ENCODE measurements at regions not wholly inside any gene's neighbourhood (a gene's known extent, or its start where the extent isn't known, plus 50 kb on each side); places are given as distances from the start of the nearest gene placed in this dataset.

GRCh38 chr5:120304663-120305062, 159.4 kb upstream of the PRR16 start:
- no peaks in the 10 kb centered on the region for H4K20me1 ChIP-seq (ENCODE audit: control insufficient read depth, insufficient read depth, low read length, poor library complexity, severe bottlenecking)
- H3K79me2 ChIP-seq (ENCODE audit: control insufficient read depth, insufficient read depth, low read length) = no peaks in the 10 kb centered on the region
- no peaks in the 10 kb centered on the region for H3K9me3 ChIP-seq (ENCODE audit: control extremely low read depth in 1 of 3, control insufficient read depth in 2 of 3, insufficient read depth in 1 of 3, low read length in 2 of 3)
- no peak overlapping the region for H3K27ac ChIP-seq (ENCODE audit: low read length in 2 of 2)
- Mint-ChIP-seq H3K4me3 (no peak overlapping the region), H3K27ac (no peak overlapping the region), H3K4me1 (no peaks in the 10 kb centered on the region), H3K27me3 (no peaks in the 10 kb centered on the region), H3K9me3 (ENCODE audit: insufficient read depth) (no peaks in the 10 kb centered on the region)
- TF ChIP-seq CTCF (IDR thresholded peaks at IDR 0.05) = no peak
- TF ChIP-seq EZH2 (IDR thresholded peaks at IDR 0.05; ENCODE audit: borderline replicate concordance, insufficient read depth, low read depth, low read length, poor library complexity, severe bottlenecking) = no peak
- H3K36me3 ChIP-seq (replicated peaks in 1 of 2; ENCODE audit: control extremely low read depth in 1 of 2, control insufficient read depth in 1 of 2, extremely low read depth in 1 of 2, insufficient read depth in 2 of 2, low read length in 1 of 2) = no peaks in the 10 kb centered on the region
- intact Hi-C loops (cut with micrococcal nuclease) = no loop called here
- CTCF ChIA-PET = no interaction called here
- no peak overlapping the region for H2AFZ ChIP-seq (ENCODE audit: insufficient read depth, low read depth, low read length, poor library complexity, severe bottlenecking)
- H3K4me1 ChIP-seq (ENCODE audit: control insufficient read depth in 2 of 2, insufficient read depth in 2 of 2, low read length in 2 of 2) = no peaks in the 10 kb centered on the region
- H3K4me2 ChIP-seq (replicated peaks; ENCODE audit: low read depth, low read length, poor library complexity, severe bottlenecking) = no peak overlapping the region
- no peaks in the 10 kb centered on the region for H3K27me3 ChIP-seq (replicated peaks in 1 of 4; ENCODE audit: control extremely low read depth in 1 of 4, control insufficient read depth in 3 of 4, insufficient read depth in 4 of 4, low read length in 3 of 4)
- POLR2A ChIA-PET = no interaction called here
- ATAC-seq (ENCODE audit: low read depth) (no peak), DNase-seq (no peak)
- H3K4me3 ChIP-seq (ENCODE audit: control extremely low read depth in 1 of 5, extremely low read depth in 1 of 5, insufficient read depth in 1 of 5, low read depth in 2 of 5, low read length in 4 of 5) = no peak overlapping the region
- no peak overlapping the region for H3K9ac ChIP-seq (ENCODE audit: low read length)
- WGBS (ENCODE audit: insufficient coverage) = 0% methylated on average over 2 of the region's 2 CpGs

- Histone ChIP-seq H3K27me3 (replicated peaks in 1 of 4; ENCODE audit: control extremely low read depth in 1 of 4, control insufficient read depth in 3 of 4, insufficient read depth in 4 of 4, low read length in 3 of 4) (no peaks in the 10 kb centered on the region), H3K79me2 (ENCODE audit: control insufficient read depth, insufficient read depth, low read length) (no peaks in the 10 kb centered on the region), H2AFZ (ENCODE audit: insufficient read depth, low read depth, low read length, poor library complexity, severe bottlenecking) (no peak overlapping the region), H3K9ac (ENCODE audit: low read length) (no peak overlapping the region), H3K27ac (ENCODE audit: low read length in 2 of 2) (no peak overlapping the region), H3K9me3 (ENCODE audit: control extremely low read depth in 1 of 3, control insufficient read depth in 2 of 3, insufficient read depth in 1 of 3, low read length in 2 of 3) (no peaks in the 10 kb centered on the region), H3K4me3 (ENCODE audit: control extremely low read depth in 1 of 5, extremely low read depth in 1 of 5, insufficient read depth in 1 of 5, low read depth in 2 of 5, low read length in 4 of 5) (no peak overlapping the region), H3K4me1 (ENCODE audit: control insufficient read depth in 2 of 2, insufficient read depth in 2 of 2, low read length in 2 of 2) (no peaks in the 10 kb centered on the region), H3K4me2 (replicated peaks; ENCODE audit: low read depth, low read length, poor library complexity, severe bottlenecking) (no peak overlapping the region), H4K20me1 (ENCODE audit: control insufficient read depth, insufficient read depth, low read length, poor library complexity, severe bottlenecking) (no peaks in the 10 kb centered on the region), H3K36me3 (replicated peaks in 1 of 2; ENCODE audit: control extremely low read depth in 1 of 2, control insufficient read depth in 1 of 2, extremely low read depth in 1 of 2, insufficient read depth in 2 of 2, low read length in 1 of 2) (no peaks in the 10 kb centered on the region)
- no peak for TF ChIP-seq EZH2 (IDR thresholded peaks at IDR 0.05; ENCODE audit: borderline replicate concordance, insufficient read depth, low read depth, low read length, poor library complexity, severe bottlenecking)
- no peak for TF ChIP-seq CTCF (IDR thresholded peaks at IDR 0.05)
- intact Hi-C loops (cut with micrococcal nuclease) = no loop called here
- Mint-ChIP-seq H3K27ac (no peak overlapping the region), H3K4me1 (no peaks in the 10 kb centered on the region), H3K9me3 (ENCODE audit: insufficient read depth) (no peaks in the 10 kb centered on the region), H3K4me3 (no peak overlapping the region), H3K27me3 (no peaks in the 10 kb centered on the region)
- no peak for ATAC-seq (ENCODE audit: low read depth)
- DNase-seq = no peak
- POLR2A ChIA-PET = no interaction called here
- no CpG with 5 or more reads among the region's 3 CpGs for WGBS (ENCODE audit: insufficient coverage)
- CTCF ChIA-PET = no interaction called here
Measured at GRCh38 chr5:120306303-120306702, 157.8 kb upstream of the PRR16 start.

Measured in B cell (primary cell).